ENCODE measurements at regions not wholly inside any gene's neighbourhood (a gene's known extent, or its start where the extent isn't known, plus 50 kb on each side); places are given as distances from the start of the nearest gene placed in this dataset.
"Not testable (repeated sequence)": the region's sequence is repeated elsewhere in the genome, so short reads cannot be mapped to it uniquely, and the experiment has no call there.

- ChIA-PET CTCF (no interaction called here), POLR2A (no interaction called here)
- no peak for TF ChIP-seq CTCF (IDR thresholded peaks at IDR 0.05; ENCODE audit: control extremely low read depth, extremely low read depth, low read depth, missing control alignments)
- no peak for DNase-seq (ENCODE audit: extremely low spot score)
Measured at GRCh38 chr2:3033315-3033714, 344.3 kb downstream of the EIPR1 start.

GRCh38 chr2:3030791-3031190, 346.8 kb downstream of the EIPR1 start:
- POLR2A ChIA-PET; DNase-seq (ENCODE audit: extremely low spot score); CTCF ChIA-PET: not testable (repeated sequence)

GRCh38 chr2:3025984-3026383, 351.6 kb downstream of the EIPR1 start:
- DNase-seq (ENCODE audit: extremely low spot score) = no peak
- POLR2A ChIA-PET = no interaction called here
- no peak for TF ChIP-seq CTCF (IDR thresholded peaks at IDR 0.05; ENCODE audit: control extremely low read depth, extremely low read depth, low read depth, missing control alignments)
- CTCF ChIA-PET = no interaction called here

GRCh38 chr2:3025261-3025660, 352.4 kb downstream of the EIPR1 start:
- CTCF ChIA-PET = no interaction called here
- POLR2A ChIA-PET = no interaction called here
- DNase-seq (ENCODE audit: extremely low spot score) = no peak
- no peak for TF ChIP-seq CTCF (IDR thresholded peaks at IDR 0.05; ENCODE audit: control extremely low read depth, extremely low read depth, low read depth, missing control alignments)

GRCh38 chr2:3024401-3024935, 353.1 kb downstream of the EIPR1 start:
- DNase-seq (ENCODE audit: extremely low spot score) = no peak
- CTCF ChIA-PET = no interaction called here

GRCh38 chr2:3023531-3023930, 354.1 kb downstream of the EIPR1 start:
- TF ChIP-seq CTCF (IDR thresholded peaks at IDR 0.05; ENCODE audit: control extremely low read depth, extremely low read depth, low read depth, missing control alignments) = no peak
- CTCF ChIA-PET = no interaction called here

More at GRCh38 chr2:3024401-3024935, 353.1 kb downstream of the EIPR1 start:
- POLR2A ChIA-PET = no interaction called here
- TF ChIP-seq CTCF (IDR thresholded peaks at IDR 0.05; ENCODE audit: control extremely low read depth, extremely low read depth, low read depth, missing control alignments) = no peak

GRCh38 chr2:3022841-3023372, 354.7 kb downstream of the EIPR1 start:
- TF ChIP-seq CTCF (IDR thresholded peaks at IDR 0.05; ENCODE audit: control extremely low read depth, extremely low read depth, low read depth, missing control alignments) = no peak
- ChIA-PET POLR2A (no interaction called here), CTCF (no interaction called here)
- no peak for DNase-seq (ENCODE audit: extremely low spot score)

More at GRCh38 chr2:3023531-3023930, 354.1 kb downstream of the EIPR1 start:
- no peak for DNase-seq (ENCODE audit: extremely low spot score)
- POLR2A ChIA-PET = no interaction called here
